C4-2B (cell line): ENCODE measurements at regions not wholly inside any gene's neighbourhood (a gene's known extent, or its start where the extent isn't known, plus 50 kb on each side); places are given as distances from the start of the nearest gene placed in this dataset.

Experiments
- H3K27ac ChIP-seq: fragments of 450-650 bp; 2 replicates; pipeline ENCODE4 v1.5.1; 2017
- ZFX ChIP-seq: fragments of 450-650 bp; IDR thresholded peaks from 2 replicates; pipeline ENCODE4 v1.6.1; 2017
- TF ChIP-seq, protein P1 (sequence below): fragments of 450-650 bp; conservative IDR thresholded peaks from 2 replicates; pipeline ENCODE4 v1.5.1; 2017; ENCODE audit warnings: mild to moderate bottlenecking

DNA sequence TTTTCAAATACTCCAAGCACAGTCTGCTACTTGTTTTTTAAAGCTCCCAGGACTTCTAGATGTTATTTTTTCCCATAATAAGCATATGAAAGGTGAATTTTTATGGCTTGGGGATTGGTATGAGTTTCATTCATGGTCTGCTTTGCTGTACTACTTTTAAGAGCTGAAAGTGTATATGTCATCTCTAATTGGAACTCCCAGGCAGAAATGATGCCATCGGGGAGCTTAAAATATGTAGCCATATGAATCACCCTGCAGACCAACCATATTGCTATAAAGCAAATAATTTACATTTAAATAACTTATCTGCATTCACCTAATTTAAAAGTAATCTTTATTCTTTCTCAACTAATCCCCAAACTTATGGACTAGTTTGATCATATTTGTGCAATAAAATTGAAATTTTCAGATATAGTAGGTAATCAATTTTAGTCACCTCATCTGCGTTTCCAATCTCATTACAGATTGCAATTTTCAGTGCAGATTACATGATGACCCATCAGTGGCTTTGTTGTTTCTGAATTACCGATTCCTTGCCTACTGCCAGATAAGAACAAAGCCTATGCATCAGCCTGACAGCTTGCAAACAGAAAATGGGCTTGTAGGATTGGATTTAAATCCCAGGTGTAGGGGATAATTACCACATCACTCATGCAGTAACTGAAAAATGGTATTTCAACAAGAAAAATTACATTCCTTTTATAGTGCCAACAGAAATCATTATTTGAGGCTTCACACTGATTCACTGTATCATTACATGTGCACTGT, 689.4 kb downstream of the NOVA1 start:
- no peak for TF ChIP-seq ZFX
- TF ChIP-seq, protein P1, sequence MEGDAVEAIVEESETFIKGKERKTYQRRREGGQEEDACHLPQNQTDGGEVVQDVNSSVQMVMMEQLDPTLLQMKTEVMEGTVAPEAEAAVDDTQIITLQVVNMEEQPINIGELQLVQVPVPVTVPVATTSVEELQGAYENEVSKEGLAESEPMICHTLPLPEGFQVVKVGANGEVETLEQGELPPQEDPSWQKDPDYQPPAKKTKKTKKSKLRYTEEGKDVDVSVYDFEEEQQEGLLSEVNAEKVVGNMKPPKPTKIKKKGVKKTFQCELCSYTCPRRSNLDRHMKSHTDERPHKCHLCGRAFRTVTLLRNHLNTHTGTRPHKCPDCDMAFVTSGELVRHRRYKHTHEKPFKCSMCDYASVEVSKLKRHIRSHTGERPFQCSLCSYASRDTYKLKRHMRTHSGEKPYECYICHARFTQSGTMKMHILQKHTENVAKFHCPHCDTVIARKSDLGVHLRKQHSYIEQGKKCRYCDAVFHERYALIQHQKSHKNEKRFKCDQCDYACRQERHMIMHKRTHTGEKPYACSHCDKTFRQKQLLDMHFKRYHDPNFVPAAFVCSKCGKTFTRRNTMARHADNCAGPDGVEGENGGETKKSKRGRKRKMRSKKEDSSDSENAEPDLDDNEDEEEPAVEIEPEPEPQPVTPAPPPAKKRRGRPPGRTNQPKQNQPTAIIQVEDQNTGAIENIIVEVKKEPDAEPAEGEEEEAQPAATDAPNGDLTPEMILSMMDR: no peak
- H3K27ac ChIP-seq: no peak overlapping the region

DNA sequence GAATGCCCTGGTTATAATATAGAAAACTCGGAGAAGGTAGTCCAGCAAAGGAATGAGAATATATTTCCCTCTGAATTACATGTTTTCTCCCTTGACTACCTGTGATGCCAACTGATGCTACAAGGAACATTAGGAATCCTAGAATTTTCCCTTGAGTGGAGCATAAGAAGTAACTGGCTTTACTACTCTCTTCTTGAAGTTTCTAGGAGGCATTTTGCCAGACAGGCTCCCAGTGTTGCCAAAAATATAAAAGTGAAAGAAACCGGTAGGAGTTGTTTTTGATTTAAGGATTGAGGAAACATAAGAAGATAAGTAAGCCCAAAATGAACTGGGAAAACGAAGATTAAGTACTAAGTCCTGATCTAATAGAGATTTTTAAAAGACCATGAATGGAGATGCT, 693.4 kb downstream of the NOVA1 start:
- TF ChIP-seq, protein P1: no peak
- TF ChIP-seq ZFX: no peak
- no peak overlapping the region for H3K27ac ChIP-seq

GRCh38 chr14:25899197-25899596, 698.6 kb downstream of the NOVA1 start:
- TF ChIP-seq ZFX: no peak
- TF ChIP-seq, protein P1: no peak
- no peak overlapping the region for H3K27ac ChIP-seq

GRCh38 chr14:25896777-25897176, 701.1 kb downstream of the NOVA1 start:
- H3K27ac ChIP-seq: no peak overlapping the region
- no peak for TF ChIP-seq ZFX
- TF ChIP-seq, protein P1: no peak

GRCh38 chr14:25895740-25896139, 702.1 kb downstream of the NOVA1 start:
- TF ChIP-seq, protein P1: no peak
- TF ChIP-seq ZFX: no peak
- no peak overlapping the region for H3K27ac ChIP-seq

- no peak overlapping the region for H3K27ac ChIP-seq
These were observed 710.5 kb downstream of the NOVA1 start for GRCh38 chr14:25887251-25887878.

GRCh38 chr14:25884657-25885056, 713.2 kb downstream of the NOVA1 start:
- TF ChIP-seq, protein P1: no peak
- TF ChIP-seq ZFX: no peak
- H3K27ac ChIP-seq: no peak overlapping the region

More at GRCh38 chr14:25887251-25887878, 710.5 kb downstream of the NOVA1 start:
- TF ChIP-seq, protein P1: no peak
- TF ChIP-seq ZFX: no peak
